ENCODE measurements at regions not wholly inside any gene's neighbourhood (a gene's known extent, or its start where the extent isn't known, plus 50 kb on each side); places are given as distances from the start of the nearest gene placed in this dataset.

- no peak for DNase-seq
Observed at GRCh38 chr15:99440551-99441443, 125.0 kb upstream of the MEF2A start.

GRCh38 chr15:99441444-99441800, 124.4 kb upstream of the MEF2A start:
- no peak for DNase-seq

- no peak for DNase-seq
Observed at GRCh38 chr15:99441871-99442251, 123.9 kb upstream of the MEF2A start.

GRCh38 chr15:99442252-99442897, 123.4 kb upstream of the MEF2A start:
- peak; percentile 73 for DNase-seq

GRCh38 chr15:99443056-99443756, 122.6 kb upstream of the MEF2A start:
- no peak for DNase-seq

GRCh38 chr15:99443768-99444446, 121.9 kb upstream of the MEF2A start:
- DNase-seq = no peak

GRCh38 chr15:99445272-99445850, 120.4 kb upstream of the MEF2A start:
- no peak for DNase-seq

GRCh38 chr15:99446565-99447496, 119.0 kb upstream of the MEF2A start:
- no peak for DNase-seq

- peak; percentile 74 for DNase-seq
Observed at GRCh38 chr15:99447497-99448371, 118.0 kb upstream of the MEF2A start.

- DNase-seq = no peak
Observed at GRCh38 chr15:99449514-99449913, 116.3 kb upstream of the MEF2A start.

GRCh38 chr15:99450896-99451358, 114.9 kb upstream of the MEF2A start:
- DNase-seq = no peak

- no peak for DNase-seq
Observed at GRCh38 chr15:99451484-99451883, 114.3 kb upstream of the MEF2A start.

- DNase-seq = no peak
Observed at GRCh38 chr15:99452010-99452409, 113.8 kb upstream of the MEF2A start.

- DNase-seq = peak; percentile 75
Observed at GRCh38 chr15:99452728-99453636, 112.8 kb upstream of the MEF2A start.

- no peak for DNase-seq
Observed at GRCh38 chr15:99453637-99454030, 112.2 kb upstream of the MEF2A start.

- DNase-seq = no peak
Observed at GRCh38 chr15:99454107-99454809, 111.5 kb upstream of the MEF2A start.

- peak; percentile 74 for DNase-seq
Observed at GRCh38 chr15:99454941-99455788, 110.6 kb upstream of the MEF2A start.

- no peak for DNase-seq
Observed at GRCh38 chr15:99455789-99456160, 110.0 kb upstream of the MEF2A start.
